ENCODE measurements at regions not wholly inside any gene's neighbourhood (a gene's known extent, or its start where the extent isn't known, plus 50 kb on each side); places are given as distances from the start of the nearest gene placed in this dataset.
"Not testable (repeated sequence)": the region's sequence is repeated elsewhere in the genome, so short reads cannot be mapped to it uniquely, and the experiment has no call there.

DNA sequence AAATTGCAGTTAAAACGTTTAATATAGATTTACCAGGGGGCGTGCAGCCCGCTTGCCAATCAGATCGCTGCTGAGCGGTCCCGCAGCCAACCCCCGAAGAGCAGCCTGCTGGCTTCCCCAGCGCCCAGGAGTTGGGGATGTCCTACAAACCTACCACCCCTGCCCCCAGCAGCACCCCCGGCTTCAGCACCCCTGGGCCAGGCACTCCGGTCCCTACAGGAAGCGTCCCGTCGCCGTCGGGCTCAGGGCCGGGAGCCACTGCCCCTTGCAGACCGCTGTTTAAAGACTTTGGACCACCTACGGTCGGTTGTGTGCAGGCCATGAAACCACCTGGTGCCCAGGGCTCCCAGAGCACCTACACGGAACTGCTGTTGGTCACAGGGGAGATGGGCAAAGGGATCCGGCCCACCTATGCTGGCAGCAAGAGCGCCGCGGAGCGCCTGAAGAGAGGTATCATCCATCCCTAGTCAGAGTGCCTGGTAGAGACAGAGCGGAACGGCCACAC lies 1654.9 kb downstream of the SPATA31A7 start:
- DNase-seq; H3K36me3 ChIP-seq; H3K9me3 ChIP-seq; intact Hi-C loops (cut with DNase I); H3K4me3 ChIP-seq; H3K27ac ChIP-seq; H3K27me3 ChIP-seq (ENCODE audit: low read depth); H3K4me1 ChIP-seq: not testable (repeated sequence)
- ATAC-seq = peak; percentile 67 to 70

- DNase-seq; H3K9me3 ChIP-seq; H3K27ac ChIP-seq; H3K4me3 ChIP-seq; H3K27me3 ChIP-seq (ENCODE audit: low read depth); H3K36me3 ChIP-seq; H3K4me1 ChIP-seq; intact Hi-C loops (cut with DNase I): not testable (repeated sequence)
- peak in 1 of 2 donors; percentile 3 for ATAC-seq
Observed at GRCh38 chr9:62848258-62848657, 1658.4 kb downstream of the SPATA31A7 start.

DNA sequence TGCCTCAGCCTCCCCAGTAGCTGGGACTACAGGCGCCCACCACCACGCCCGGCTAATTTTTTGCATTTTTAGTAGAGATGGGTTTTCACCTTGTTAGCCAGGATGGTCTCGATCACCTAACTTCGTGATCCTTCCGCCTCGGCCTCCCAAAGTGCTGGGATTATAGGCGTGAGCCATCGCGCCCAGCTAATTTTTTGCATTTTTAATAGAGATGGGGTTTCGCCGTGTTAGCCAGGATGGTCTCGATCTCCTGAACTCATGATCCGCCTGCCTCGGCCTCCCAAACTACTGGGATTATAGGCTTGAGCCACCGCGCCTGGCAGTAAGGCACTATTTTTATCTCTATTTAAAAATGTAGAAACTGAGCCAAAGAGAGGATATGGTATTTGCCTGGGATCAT lies 1660.2 kb downstream of the SPATA31A7 start:
- H3K4me3 ChIP-seq; ATAC-seq; H3K27ac ChIP-seq; intact Hi-C loops (cut with DNase I); DNase-seq; H3K36me3 ChIP-seq; H3K4me1 ChIP-seq; H3K27me3 ChIP-seq (ENCODE audit: low read depth); H3K9me3 ChIP-seq: not testable (repeated sequence)

DNA sequence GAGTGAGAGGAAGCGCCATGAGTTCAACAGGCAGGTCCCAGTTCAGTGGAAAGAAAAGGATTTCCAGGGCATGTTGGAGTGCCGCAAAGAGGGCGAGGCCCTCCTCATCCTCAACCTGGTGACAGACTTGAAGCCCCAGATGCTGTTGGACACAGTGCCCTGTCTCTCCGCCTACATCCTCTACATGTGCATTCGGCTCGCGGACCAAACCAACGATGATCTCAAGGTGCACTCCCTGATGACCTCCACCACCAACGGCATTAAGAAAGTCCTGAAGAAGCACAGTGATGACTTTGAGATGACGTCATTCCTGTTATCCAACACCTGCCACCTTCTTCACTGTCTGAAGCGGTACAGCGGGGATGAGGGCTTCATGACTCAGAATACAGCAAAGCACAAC lies 1667.4 kb downstream of the SPATA31A7 start:
- H3K4me1 ChIP-seq; DNase-seq; H3K27me3 ChIP-seq (ENCODE audit: low read depth); H3K27ac ChIP-seq; H3K36me3 ChIP-seq; intact Hi-C loops (cut with DNase I); H3K4me3 ChIP-seq; H3K9me3 ChIP-seq: not testable (repeated sequence)
- peak; percentile 9 to 20 for ATAC-seq

DNA sequence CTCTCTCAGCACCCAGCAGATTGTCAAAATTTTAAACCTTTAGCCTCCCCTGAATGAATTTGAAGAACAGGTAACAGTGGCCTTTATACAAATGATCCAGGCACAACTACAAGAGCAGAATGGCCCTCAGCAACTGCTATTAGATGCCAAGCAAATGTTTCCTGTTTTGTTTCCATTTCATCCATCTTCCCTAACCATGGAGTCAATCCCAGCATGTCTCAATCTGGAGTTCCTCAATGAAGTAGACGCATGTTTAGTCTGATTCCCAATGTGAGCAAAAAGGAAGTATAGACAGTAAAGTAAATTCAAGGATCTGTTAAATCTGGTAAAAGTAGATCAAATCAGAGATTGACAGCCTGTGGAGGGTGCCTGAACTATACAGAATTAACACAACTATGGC lies 1668.4 kb downstream of the SPATA31A7 start:
- H3K36me3 ChIP-seq; DNase-seq; H3K27ac ChIP-seq; H3K4me1 ChIP-seq; H3K27me3 ChIP-seq (ENCODE audit: low read depth); ATAC-seq; intact Hi-C loops (cut with DNase I); H3K4me3 ChIP-seq; H3K9me3 ChIP-seq: not testable (repeated sequence)

DNA sequence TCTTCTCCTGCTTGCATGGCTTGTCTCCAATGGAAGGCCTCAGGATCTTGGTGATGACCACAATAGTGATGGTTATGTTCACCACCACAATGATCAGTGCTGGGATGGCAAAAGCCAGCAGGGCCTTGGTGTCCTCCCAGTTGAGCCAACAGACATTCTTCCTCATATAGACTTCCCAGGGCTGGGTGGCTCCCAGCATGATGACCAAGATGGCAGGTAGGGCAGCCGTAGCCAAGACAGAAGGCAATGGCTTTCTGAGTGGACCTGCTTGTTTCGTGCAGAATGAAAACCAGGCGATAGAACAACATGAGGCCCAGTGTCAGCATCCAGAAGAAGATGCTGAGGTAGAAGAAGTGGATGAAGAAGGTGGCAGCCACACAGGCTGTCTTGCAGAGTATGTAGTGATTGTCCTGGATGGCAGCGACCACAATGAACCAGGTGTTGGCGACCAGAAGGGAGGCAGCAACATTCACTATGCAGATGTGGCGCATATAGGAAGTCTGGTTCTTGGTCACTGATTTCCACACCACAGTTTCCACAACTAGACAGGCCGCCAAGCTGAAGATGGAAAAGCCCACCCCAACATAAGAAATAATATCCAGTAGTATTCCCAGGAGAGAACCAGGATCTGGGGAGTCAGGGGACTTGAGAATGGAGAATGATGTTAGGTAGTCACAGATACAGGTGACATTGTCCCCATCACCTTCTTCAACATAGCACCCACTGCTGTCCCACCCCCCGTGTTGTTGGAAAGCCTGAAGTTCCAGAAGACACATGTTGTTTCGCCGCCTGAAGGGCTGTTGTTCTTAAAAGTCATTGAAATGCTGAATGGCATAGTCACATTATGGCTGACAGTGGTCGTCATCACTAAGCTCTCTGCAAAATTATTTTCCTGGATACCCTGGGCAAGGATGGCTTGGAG lies 1671.4 kb downstream of the SPATA31A7 start:
- H3K4me3 ChIP-seq; H3K36me3 ChIP-seq; H3K27ac ChIP-seq; H3K9me3 ChIP-seq; H3K4me1 ChIP-seq; DNase-seq; intact Hi-C loops (cut with DNase I): not testable (repeated sequence)
- peak; percentile 7 to 54 for ATAC-seq
- H3K27me3 ChIP-seq (ENCODE audit: low read depth) = peaks cover 14% of the 10 kb centered on the region

DNA sequence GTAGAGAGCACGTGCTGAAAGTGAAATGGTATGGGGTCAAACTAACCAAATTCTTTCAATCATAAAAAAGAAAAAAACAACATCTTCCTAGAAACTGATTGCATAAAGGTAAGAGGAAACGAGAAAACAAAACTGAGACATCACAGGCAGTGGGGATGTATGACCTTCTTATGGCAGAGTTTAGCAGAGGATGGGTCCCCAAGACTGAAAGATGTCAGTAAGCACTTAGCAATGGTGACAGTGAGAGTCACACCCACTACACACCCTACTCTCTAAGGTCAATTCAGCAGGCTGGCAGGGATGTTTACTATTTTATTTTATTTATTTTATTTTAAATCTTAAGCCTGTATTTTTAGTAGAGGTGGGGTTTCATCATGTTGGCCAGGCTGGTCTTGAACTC lies 1672.3 kb downstream of the SPATA31A7 start:
- H3K36me3 ChIP-seq; intact Hi-C loops (cut with DNase I); DNase-seq; H3K9me3 ChIP-seq; H3K4me3 ChIP-seq; H3K4me1 ChIP-seq; ATAC-seq; H3K27ac ChIP-seq: not testable (repeated sequence)
- peaks cover 14% of the 10 kb centered on the region for H3K27me3 ChIP-seq (ENCODE audit: low read depth)

DNA sequence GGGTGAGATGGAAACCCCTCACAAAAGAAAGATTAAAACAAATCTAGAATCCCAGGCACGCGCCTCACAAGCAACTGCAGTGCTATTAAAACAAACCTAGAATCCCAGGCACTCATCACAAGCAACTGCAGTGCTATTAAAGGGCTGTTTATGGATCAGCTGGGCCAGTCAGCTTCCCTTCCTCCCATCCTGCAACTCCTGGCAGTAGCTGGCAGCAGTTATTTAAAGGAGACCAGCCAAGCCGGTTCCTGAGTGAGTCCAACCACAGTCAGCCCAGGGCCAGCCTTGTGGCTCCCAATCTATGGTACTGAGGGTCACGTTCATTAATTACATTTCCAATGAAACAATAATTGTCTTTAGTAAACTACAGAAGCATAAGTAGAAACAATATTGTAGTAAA lies 1673.5 kb downstream of the SPATA31A7 start:
- intact Hi-C loops (cut with DNase I); H3K4me1 ChIP-seq; H3K4me3 ChIP-seq; H3K27ac ChIP-seq; H3K36me3 ChIP-seq; H3K9me3 ChIP-seq: not testable (repeated sequence)
- ATAC-seq (peak in 1 of 2 donors; percentile 30), DNase-seq (peak; percentile 51)
- peaks cover 14% of the 10 kb centered on the region for H3K27me3 ChIP-seq (ENCODE audit: low read depth)

DNA sequence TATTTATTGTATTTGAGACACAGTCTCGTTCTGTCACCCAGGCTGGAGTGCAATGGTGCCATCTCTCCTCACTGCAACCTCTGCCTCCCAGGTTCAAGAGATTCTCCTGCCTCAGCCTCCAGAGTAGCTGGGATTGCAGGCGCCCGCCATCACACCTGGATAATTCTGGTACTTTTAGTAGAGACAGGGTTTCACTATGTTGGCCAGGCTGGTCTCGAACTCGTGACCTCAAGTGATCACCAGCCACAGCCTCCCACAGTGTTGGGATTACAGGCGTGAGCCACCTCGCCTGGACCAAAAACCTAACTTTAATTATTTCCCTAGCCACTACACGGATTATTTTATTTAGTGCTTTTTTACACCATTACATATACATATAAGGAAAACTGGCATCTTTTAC lies 1674.0 kb downstream of the SPATA31A7 start:
- DNase-seq; intact Hi-C loops (cut with DNase I); H3K36me3 ChIP-seq; ATAC-seq; H3K4me3 ChIP-seq; H3K4me1 ChIP-seq; H3K27ac ChIP-seq; H3K9me3 ChIP-seq: not testable (repeated sequence)
- peaks cover 14% of the 10 kb centered on the region for H3K27me3 ChIP-seq (ENCODE audit: low read depth)

- not testable (repeated sequence) for H3K4me1 ChIP-seq
Observed at GRCh38 chr9:62864481-62865469, 1674.9 kb downstream of the SPATA31A7 start.

GRCh38 chr9:62869061-62869460 lies 1679.2 kb downstream of the SPATA31A7 start:
- H3K4me3 ChIP-seq; DNase-seq; H3K27me3 ChIP-seq (ENCODE audit: low read depth); H3K4me1 ChIP-seq; intact Hi-C loops (cut with DNase I); ATAC-seq; H3K9me3 ChIP-seq; H3K27ac ChIP-seq; H3K36me3 ChIP-seq: not testable (repeated sequence)

More at GRCh38 chr9:62864481-62865469, 1674.9 kb downstream of the SPATA31A7 start:
- Histone ChIP-seq H3K4me3 (peak overlapping the region; percentile 25), H3K27me3 (ENCODE audit: low read depth) (peaks cover 14% of the 10 kb centered on the region)
- H3K36me3 ChIP-seq; H3K9me3 ChIP-seq; H3K27ac ChIP-seq; intact Hi-C loops (cut with DNase I): not testable (repeated sequence)
- peak; percentile 74 for DNase-seq
- ATAC-seq = peak; percentile 72 to 91

DNA sequence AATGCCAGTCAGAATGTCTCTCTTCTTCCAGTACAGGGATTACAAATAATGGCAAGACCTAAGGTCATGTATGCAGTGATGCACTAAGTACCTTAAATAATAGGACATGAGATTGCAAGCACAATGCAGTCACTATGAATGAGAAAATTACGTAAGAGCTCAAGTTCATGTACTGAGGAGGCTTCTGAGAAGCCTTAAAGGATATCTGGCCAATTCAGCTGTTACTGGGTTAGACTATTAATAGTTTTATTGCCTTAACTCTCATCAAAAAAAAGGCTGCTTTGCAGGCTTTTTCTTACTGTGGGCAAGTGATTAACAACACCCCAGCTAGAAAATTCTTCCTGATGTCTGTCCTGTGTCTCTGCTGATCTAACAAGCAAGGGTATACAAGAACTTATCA lies 1681.9 kb downstream of the SPATA31A7 start:
- H3K36me3 ChIP-seq; H3K27ac ChIP-seq; H3K4me1 ChIP-seq; DNase-seq; H3K27me3 ChIP-seq (ENCODE audit: low read depth); intact Hi-C loops (cut with DNase I); H3K9me3 ChIP-seq; ATAC-seq; H3K4me3 ChIP-seq: not testable (repeated sequence)

- H3K9me3 ChIP-seq; ATAC-seq; intact Hi-C loops (cut with DNase I); H3K4me1 ChIP-seq; H3K4me3 ChIP-seq; H3K27me3 ChIP-seq (ENCODE audit: low read depth); H3K27ac ChIP-seq; H3K36me3 ChIP-seq: not testable (repeated sequence)
- DNase-seq = peak; percentile 44
Observed at GRCh38 chr9:62874213-62874612, 1684.4 kb downstream of the SPATA31A7 start.

Data from lower lobe of right lung (tissue), 2 donors.